Renal cortex interstitium (tissue), 11 donors: ENCODE measurements at regions not wholly inside any gene's neighbourhood (a gene's known extent, or its start where the extent isn't known, plus 50 kb on each side); places are given as distances from the start of the nearest gene placed in this dataset.

ENCODE experiments used
- DNase-seq, 11 donors: peaks; one replicate each; pipeline ENCODE4 v3.0.0-alpha.2; 2013; ENCODE audit warnings: low read depth in 9 of 11, low spot score in 4 of 11; ENCODE audit errors: extremely low read depth in 1 of 11

DNA sequence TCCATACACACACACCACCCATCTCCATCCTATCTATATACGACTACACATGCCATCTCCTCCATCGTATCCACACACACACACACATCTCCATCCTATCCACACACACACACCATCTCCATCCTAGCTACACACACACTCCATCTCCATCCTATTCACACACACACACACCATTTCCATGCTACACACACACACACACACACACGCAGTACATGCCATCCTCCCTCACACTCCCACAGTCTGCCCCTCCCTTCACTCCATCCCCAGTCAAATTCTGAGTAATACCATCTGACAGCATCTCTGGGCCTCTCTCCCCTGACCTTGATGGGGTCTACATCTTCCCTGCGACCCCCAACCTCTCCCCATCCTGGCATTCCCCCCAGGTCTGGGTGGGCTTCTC, 193.8 kb upstream of the LHX5 start:
- no peak for DNase-seq

DNA sequence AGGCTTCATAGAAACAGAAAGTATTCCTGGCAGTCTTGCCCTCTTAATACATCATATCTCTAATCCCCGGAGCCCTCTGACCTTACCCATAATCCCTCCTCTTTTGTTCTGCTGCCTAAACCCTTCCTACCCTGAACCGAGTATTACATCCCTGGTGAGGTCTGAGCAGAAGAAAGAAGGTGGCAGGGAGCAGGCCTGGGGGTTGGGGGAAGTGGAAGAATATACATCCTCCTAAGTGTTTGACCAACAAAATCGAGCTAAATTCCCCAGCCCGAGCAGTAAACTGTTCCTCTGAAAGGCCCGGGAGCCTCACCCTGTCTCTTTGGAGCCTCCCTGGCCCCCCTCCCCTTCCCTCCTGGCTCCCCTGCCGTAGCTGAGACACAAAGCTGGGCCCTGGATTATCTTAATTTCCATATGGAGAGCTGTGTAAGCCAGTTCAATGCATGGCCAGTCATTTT, 192.6 kb upstream of the LHX5 start:
- no peak for DNase-seq

DNA sequence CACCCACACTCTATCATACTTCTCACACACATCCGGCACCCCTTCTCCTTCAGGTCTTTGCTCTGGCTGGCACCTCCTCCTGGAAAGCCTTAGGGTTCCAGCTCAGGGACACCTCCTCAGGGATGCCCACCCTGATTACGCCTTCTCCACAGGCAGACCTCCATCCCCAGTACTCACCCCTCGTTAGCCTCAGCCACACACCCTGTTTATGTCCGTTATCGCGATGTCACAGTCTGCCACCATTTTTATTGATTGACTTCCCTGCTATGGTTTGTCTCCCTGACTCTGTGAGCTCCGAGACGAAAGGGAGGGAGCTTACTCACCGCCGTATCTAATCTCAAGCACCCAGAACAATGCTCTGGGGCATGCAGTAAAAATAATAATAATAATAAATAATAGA, 191.7 kb upstream of the LHX5 start:
- DNase-seq, result no peak

DNA sequence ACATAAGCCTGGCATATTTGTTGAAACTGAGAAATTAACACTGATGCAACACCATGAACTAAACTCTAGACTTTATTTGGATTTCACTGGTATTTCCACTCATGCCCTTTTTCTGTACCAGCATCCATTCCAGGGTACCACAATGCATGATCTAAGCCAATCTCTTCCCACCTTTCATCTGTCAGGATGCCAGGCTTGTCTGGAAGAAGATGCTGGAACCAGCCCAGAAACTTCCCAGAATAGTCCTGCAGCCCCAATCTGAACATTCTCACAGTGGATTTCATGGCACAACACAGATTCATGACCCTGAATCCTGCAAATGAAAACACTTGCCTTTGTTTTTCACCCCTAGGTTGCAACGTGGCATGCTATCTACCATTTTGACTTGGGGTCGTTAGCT, 189.3 kb upstream of the LHX5 start:
- DNase-seq, result no peak

DNA sequence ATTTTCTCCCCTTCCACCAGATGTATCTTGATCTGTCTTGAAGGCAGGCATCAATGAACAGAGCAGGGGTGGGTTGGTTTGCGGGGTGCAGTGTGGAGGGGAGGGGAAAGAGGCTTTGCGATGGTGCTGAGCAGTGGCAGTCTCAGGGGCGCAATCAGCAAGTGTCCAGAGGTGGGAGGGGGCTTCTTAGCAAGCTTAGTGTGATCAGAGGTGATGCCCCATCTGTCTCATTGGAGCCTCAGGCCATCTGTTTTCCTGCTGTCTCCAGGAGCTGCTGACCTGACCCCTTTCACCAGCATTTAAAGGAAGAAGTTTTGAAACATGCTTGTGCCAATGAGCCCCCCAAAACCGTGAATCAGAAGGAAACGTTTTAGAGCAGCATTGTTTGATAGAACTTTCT, 187.7 kb upstream of the LHX5 start:
- no peak for DNase-seq

DNA sequence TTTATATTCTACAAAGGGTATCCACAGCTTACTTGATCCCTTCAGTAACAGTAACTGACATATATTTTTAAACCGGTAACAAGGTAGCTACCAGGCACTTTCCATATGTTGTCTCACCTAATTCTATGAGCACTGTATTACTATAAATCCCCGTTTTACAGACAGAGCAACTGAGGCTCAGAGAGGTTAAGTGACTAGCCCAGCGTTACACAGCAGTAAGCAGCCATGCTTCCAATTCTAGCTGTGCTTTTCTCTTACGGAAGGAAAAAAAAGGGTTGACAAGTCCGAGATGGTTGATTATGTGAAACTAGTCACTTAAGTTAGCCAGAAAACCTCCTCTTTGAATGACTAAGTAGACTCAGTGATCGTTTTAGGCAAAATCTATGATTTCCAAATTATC, 187.3 kb upstream of the LHX5 start:
- no peak for DNase-seq

DNA sequence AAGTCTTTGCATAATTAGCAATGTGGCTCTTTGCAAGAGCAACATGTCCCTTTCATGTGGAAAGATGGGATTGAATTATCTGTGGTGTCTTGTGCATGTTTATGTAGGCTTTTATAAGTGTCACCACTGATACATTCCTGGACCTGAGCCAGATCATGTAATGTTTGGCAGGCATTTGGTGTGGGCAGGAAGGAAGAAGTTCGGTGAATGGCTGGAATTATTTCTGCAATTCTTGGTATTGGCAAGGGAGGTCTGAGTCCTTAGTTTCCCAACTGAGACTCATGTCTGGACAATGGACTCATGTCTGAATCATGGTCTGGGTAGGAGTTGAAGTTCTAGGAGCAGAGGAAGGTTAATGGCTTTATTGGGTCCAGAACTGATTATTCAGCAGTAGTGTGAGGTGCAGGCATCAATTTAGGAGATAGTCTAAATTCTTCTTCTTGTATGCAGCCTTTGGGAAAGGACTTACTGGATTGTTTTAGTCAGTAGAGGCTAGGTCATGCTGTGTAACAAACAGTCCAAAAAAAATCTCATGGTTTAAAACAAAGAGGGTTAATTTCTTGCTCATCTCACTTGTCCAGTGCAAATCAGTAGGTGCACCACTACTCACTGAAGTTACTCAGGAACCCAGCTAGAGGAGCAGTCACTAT, 186.5 kb upstream of the LHX5 start:
- DNase-seq, result no peak

DNA sequence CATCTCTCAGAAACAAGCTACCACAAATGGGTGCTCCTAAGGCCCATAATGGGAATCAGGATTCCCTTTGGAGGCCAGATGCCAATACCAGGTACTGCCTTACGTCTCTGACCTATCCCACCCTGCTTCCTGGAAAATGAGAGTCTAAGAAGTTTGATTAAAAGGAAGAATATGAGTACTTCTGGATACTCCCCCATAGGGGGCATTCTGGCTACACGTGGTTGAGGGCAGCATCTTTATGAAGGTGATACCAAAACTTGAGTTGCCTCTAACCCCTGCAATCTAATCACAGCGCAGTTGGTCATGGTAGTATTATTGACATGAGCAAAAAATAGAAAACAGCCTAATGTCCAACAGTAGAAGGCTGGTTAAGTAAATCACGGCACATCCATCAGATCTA, 184.2 kb upstream of the LHX5 start:
- DNase-seq, result no peak

DNA sequence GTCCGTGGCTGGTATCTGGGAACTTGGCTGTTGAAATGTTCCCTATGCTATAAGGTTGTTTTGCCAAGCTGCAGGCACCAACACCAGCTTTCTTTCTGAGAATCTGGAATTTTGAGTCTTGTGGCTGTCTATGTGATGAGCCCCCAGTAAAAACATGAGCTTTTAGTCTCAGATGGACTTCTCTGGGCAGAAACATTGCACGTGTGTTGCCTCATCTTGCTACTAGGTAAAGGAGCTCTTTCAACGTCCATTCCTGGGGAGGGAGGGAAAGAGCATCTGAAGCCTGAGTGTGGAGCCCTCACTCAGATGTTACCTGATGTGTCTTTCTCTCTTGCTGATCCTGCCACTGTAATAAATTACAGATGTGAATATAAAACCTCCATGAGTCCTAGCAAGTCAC, 183.8 kb upstream of the LHX5 start:
- DNase-seq, result no peak

DNA sequence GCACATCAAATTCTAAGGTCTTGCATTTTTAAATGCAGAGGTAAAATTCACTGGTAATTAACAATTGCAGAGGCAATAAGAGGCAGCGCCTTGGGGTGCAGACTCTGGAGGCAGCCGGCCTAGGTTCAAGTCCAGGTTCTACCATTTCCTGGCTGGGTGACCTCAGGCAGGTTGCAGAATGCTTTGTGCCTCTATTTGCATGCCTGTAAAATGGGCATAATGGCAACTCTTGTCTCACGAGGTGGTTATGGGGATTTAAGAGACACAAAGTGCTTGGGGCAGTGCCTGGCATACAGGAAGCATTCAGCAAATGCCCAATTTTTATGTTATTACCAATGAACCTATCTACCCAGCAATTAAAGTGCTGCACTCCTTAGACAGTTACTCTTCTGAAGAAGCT, 180.0 kb upstream of the LHX5 start:
- no peak for DNase-seq

DNA sequence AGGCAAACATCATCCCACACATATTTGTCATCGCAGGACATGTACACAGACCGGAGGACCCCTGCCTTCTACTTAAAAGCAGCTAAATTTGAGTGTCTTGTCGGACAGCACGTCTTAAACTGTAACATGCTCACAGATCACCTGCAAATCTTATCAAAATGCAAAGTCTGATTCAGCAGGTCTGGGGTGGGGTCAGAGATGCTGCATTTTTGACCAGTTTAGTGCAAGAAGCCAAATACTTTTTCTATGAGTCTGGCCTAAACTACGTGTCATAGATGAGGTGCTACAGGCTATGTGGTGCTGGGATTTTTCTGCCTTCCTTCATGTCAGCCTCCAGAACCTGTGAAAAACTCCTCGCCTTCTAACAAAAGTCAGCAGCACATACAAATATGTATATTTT, 178.8 kb upstream of the LHX5 start:
- no peak for DNase-seq

DNA sequence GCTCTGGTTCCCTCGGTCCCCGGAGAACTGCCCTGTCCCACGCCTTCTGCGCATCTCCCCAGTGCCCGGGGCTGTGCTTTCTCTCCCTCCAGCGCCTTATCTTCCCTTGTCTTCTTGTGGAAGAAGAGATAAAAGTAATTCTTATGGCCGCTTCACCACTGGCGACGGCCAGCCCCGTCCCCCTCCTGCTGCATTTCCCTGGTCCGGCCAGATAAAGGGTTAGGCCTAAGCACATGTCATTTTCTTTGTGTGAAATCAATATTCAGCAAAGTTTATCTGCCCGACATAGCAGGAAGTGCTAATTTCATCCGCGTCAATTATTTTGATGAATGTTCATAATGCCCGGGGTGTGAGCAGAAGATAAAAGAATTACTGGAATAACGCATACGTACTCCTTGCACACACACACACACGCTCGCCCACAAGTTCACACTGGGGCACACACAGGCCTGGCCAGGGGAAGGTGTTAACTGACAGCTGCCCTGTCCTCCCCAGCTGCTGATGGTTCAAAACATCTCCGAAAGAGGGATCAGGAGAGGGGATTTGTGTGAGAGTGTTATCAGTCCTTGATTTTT, 177.7 kb upstream of the LHX5 start:
- no peak for DNase-seq

DNA sequence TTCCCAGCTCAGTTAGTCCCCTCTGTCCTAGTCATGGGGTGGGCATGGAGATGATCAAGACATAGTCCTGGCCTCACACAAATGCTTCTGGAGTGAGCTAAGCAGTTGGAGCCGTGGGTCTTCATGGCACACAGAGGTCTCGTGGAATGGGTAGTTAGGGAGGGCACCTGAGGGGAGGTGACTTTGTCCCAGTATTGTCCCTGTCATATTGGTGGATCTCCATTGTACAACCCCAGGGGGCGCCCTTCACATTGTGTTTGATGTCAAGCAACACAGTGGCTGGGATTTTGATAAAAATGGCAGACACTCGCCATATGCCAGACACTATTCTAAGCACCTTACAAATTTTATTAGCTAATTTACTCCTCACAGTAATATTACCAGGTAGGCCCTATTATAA, 175.4 kb upstream of the LHX5 start:
- DNase-seq, result no peak

DNA sequence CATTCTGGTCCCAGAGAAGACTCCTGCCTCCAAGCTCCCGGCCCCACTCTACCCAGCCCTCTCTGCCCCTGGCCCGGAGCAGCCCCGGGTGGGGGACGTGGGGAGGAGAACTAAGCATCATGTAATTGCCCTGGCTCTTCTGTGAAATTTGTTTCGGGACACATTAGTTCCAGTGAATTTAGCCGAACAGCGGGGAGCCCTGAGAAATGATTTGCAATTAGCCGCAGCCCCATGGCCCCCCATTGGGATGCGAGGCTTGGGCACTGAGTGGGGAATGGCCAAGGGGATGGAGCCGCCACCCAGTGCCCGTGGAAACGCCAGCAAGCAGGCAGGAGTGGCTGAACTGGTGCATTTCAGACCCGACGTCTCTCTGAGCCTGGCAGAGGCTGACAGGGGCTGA, 173.9 kb upstream of the LHX5 start:
- no peak for DNase-seq

DNA sequence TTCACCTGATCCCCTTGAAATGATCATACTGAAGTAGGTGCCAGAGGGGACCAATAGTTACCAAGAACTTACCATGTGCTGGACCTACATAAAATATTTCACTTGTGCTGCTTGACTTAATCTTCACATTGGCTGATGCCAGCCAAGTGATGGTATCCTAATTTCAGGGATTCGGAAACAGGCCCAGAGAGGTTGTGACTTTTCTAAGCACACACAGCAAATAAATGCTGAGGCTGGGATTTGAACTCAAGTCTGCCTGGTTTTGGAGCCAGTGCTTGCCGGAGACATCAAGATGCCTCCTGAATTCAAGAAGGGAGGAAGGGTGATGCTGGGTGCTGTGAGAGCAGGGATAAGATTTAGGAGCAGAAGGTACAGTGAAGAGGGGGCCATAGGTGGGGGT, 173.5 kb upstream of the LHX5 start:
- no peak for DNase-seq

DNA sequence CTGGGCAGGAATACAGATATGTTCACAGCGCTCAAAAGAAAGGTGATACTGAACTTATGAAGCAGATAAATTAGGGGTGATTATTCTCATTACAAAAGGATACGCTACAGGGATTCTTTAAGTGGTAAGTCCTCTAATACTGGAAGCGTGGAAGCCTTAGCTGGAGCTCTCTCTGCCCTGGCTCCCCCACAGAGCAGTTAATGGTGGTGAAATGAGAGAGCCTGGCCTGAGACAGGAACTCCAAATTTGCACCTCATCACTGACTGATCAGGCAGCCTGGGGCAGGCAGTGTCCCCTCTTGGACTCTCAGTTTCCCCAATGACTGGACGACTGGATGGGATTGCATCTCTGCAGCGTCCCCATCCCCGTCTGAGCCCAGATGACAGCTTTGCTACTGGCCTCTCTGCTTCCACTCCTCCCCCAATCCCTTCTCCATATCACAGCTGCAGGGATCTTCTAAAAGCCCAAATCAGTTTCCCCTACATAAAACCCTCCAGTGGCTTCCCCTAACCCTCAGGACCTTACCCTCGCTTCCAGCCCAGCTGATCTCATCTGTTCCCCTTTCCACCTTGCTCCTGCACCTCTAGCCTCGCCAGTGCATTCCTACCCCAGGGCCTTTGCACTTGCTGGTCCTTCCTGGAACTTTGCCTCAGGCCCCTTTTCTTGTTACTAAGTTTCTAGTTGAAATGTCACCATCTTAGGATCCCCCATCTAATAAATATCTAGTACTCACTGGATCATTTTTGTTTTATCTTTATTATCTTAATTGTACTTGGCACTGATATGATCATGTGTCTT, 171.7 kb upstream of the LHX5 start:
- no peak for DNase-seq

DNA sequence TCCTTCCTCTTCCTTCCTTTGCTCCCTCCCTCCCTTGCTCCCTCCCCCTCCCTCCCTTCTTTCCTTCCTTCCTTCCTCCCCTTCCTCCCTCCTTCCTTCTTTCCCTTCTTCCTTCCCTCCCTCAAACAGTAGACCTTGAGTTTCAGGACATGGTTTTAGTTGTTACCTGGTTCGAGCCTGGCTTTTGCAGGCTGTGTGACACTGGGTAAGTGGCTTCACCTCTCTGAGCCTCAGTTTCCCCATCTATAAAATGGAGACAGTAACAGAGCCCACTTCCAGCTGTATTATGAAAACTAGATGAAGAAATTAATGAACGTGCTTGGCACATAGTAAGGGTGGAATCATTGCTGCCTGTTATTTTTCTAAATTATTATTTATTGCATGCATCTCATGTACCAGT, 171.0 kb upstream of the LHX5 start:
- DNase-seq, result no peak

DNA sequence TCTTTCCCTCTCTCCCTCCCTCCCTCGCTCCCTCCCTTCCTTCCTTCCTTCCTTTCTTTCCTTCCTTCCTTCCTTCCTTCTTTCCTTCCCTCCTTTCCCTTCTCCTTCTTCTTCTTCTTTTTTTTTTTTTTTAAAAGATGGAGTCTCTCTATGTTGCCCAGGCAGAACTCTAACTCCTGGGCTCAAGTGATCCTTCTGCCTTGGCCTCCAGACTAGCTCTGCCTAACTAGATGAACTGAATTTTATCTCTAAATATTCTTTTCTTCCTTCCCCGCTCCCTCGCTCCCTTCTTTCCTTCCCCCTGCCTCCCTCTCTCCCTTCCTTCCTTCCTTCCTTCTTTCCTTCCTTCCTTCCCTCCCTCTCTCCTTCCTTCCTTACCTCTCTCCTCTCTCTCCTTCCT, 170.5 kb upstream of the LHX5 start:
- no peak for DNase-seq

DNA sequence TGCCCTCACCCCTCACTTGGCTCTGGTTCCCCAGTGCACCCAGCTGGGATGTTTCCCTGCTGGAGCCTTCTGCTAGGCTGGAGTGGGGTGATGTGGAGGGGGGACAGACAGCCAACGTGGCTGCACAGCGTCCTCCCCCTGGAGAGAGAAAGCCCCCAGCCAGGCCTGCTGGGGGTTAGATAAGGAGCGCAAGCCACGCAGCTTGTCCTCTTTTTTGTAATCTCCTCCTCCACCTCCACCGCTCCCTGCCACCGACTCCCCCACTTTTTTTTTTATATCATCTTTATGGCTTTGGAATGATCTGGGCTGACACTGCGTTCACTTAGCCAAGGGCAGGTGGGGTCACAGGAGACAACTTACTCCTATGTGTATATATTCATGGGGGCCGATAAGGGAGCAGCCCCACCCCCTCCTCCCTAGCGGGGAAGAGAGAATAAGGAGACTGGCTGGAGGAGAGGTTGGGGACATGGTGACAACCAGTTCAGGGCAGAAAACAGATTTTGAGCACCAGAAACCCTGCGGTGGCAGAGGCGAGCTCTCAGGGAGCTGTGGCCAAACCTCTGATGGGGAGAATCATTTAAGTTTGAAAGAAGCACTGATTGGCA, 169.9 kb upstream of the LHX5 start:
- DNase-seq, result no peak

DNA sequence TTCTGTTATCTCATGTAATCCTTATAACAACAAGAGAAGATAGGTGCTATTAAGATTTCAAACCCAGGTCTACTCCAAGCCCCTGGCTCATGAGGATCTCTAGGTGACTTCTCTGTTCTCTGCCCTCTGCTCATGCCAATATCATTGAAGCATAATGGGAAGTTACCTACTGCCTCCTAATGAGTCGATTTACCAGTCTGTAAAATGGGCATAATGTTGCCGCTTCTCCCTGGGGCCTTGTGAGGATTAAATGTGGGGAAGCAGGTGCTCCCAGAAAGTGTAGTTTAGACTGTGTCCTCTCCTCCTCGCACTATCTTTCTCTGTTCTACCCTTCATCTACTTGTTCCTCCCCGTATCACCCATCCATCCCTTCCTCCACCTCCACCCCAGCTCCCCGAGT, 169.2 kb upstream of the LHX5 start:
- DNase-seq, result no peak
